H54 (cell line): ENCODE measurements at regions not wholly inside any gene's neighbourhood (a gene's known extent, or its start where the extent isn't known, plus 50 kb on each side); places are given as distances from the start of the nearest gene placed in this dataset.

Source experiments
- DNase-seq: peaks from one replicate; pipeline ENCODE4 v3.0.0; 2011; ENCODE audit warnings: low spot score, mixed read lengths; ENCODE audit not compliant: insufficient read length
- FAIRE-seq: peaks from 3 replicates; lab custom pipeline; 2011; peaks lifted over from hg19 to GRCh38; lab: Jason Lieb, UNC
- POLR2A ChIP-seq: IDR thresholded peaks from 2 replicates; pipeline ENCODE4 v1.6.1; 2011; ENCODE audit warnings: low read depth, mild to moderate bottlenecking, low read length

- DNase-seq, result no peak
- no peak for TF ChIP-seq POLR2A
- no peak for FAIRE-seq
These were observed 54.7 kb upstream of the ID2 start for GRCh38 chr2:8627019-8627691.

- FAIRE-seq, result no peak
- DNase-seq, result no peak
These were observed 54.2 kb upstream of the ID2 start for GRCh38 chr2:8627692-8628085.

GRCh38 chr2:8628179-8628865, 53.5 kb upstream of the ID2 start:
- no peak for TF ChIP-seq POLR2A
- DNase-seq (no peak), FAIRE-seq (no peak)

More at GRCh38 chr2:8627692-8628085, 54.2 kb upstream of the ID2 start:
- no peak for TF ChIP-seq POLR2A

- TF ChIP-seq POLR2A, result no peak
- no peak for DNase-seq
- FAIRE-seq, result no peak
These were observed 53.0 kb upstream of the ID2 start for GRCh38 chr2:8628866-8629209.

GRCh38 chr2:8629402-8629801, 52.5 kb upstream of the ID2 start:
- no peak for FAIRE-seq
- DNase-seq, result no peak
- no peak for TF ChIP-seq POLR2A

- no peak for DNase-seq
- no peak for FAIRE-seq
- TF ChIP-seq POLR2A, result no peak
These were observed 51.0 kb upstream of the ID2 start for GRCh38 chr2:8630676-8631464.

GRCh38 chr2:8631465-8632005, 50.3 kb upstream of the ID2 start:
- FAIRE-seq (no peak), DNase-seq (no peak)
- TF ChIP-seq POLR2A, result no peak
